Cardiac fibroblast (primary cell): ENCODE measurements at regions not wholly inside any gene's neighbourhood (a gene's known extent, or its start where the extent isn't known, plus 50 kb on each side); places are given as distances from the start of the nearest gene placed in this dataset.

Experiments
- DNase-seq, 2 donors: peaks; one replicate each; pipeline versions ENCODE4 v3.0.0 to v3.0.0-alpha.2; 2010; ENCODE audit warnings: low read depth in 2 of 2
- H3K4me3 ChIP-seq, 2 donors: replicated peaks in 1 of 2; 1 replicate in 1 of 2; 2 replicates in 1 of 2; pipeline ENCODE4 v1.5.1; 2011; ENCODE audit warnings: low read depth in 2 of 2, low read length in 2 of 2, mild to moderate bottlenecking in 2 of 2, moderate library complexity in 1 of 2
- TF ChIP-seq, protein P1 (sequence below): IDR thresholded peaks from one replicate; pipeline ENCODE4 v1.5.1; 2011; ENCODE audit warnings: low read depth, mild to moderate bottlenecking, low read length, inconsistent platforms

- no peak for DNase-seq
- TF ChIP-seq, protein P1, sequence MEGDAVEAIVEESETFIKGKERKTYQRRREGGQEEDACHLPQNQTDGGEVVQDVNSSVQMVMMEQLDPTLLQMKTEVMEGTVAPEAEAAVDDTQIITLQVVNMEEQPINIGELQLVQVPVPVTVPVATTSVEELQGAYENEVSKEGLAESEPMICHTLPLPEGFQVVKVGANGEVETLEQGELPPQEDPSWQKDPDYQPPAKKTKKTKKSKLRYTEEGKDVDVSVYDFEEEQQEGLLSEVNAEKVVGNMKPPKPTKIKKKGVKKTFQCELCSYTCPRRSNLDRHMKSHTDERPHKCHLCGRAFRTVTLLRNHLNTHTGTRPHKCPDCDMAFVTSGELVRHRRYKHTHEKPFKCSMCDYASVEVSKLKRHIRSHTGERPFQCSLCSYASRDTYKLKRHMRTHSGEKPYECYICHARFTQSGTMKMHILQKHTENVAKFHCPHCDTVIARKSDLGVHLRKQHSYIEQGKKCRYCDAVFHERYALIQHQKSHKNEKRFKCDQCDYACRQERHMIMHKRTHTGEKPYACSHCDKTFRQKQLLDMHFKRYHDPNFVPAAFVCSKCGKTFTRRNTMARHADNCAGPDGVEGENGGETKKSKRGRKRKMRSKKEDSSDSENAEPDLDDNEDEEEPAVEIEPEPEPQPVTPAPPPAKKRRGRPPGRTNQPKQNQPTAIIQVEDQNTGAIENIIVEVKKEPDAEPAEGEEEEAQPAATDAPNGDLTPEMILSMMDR = no peak
Observed at GRCh38 chr9:118121361-118121760, 417.2 kb downstream of the TLR4 start.

DNA sequence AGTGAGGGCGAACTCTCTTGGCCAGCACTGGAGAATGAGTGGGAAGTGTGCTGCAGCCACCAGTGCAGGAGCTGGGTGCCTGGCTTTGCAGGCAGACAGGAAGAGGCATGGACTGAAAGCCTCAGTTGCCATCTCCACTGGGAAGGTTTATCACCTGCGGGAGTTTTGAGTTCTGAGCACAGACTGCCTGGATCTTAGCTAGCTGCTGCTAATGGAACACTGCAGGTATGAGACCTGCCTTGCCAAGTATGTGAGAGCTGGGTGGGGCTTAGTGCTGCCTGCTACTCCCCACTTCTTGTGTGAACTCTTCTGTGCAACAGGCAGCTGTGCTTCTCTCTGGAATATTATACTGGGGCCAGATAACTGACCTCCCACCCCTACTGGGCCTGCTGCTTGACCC lies 424.1 kb downstream of the TLR4 start:
- TF ChIP-seq, protein P1 = no peak
- H3K4me3 ChIP-seq = no peak overlapping the region
- DNase-seq = no peak

More at GRCh38 chr9:118121361-118121760, 417.2 kb downstream of the TLR4 start:
- no peak overlapping the region for H3K4me3 ChIP-seq

GRCh38 chr9:118129541-118129940 lies 425.3 kb downstream of the TLR4 start:
- no peak overlapping the region for H3K4me3 ChIP-seq
- TF ChIP-seq, protein P1 = no peak
- DNase-seq = no peak

- DNase-seq = no peak
- TF ChIP-seq, protein P1 = no peak
- H3K4me3 ChIP-seq = no peak overlapping the region
Observed at GRCh38 chr9:118148990-118149389, 444.8 kb downstream of the TLR4 start.

- H3K4me3 ChIP-seq = no peak overlapping the region
- TF ChIP-seq, protein P1 = no peak
- DNase-seq = no peak
Observed at GRCh38 chr9:118156846-118157245, 452.6 kb downstream of the TLR4 start.

- no peak for DNase-seq
- no peak overlapping the region for H3K4me3 ChIP-seq
Observed at GRCh38 chr9:118162716-118163115, 458.5 kb downstream of the TLR4 start.

GRCh38 chr9:118163751-118164150 lies 459.5 kb downstream of the TLR4 start:
- TF ChIP-seq, protein P1 = no peak
- no peak overlapping the region for H3K4me3 ChIP-seq
- no peak for DNase-seq

More at GRCh38 chr9:118162716-118163115, 458.5 kb downstream of the TLR4 start:
- TF ChIP-seq, protein P1 = no peak
